ENCODE measurements at regions not wholly inside any gene's neighbourhood (a gene's known extent, or its start where the extent isn't known, plus 50 kb on each side); places are given as distances from the start of the nearest gene placed in this dataset.

DNA sequence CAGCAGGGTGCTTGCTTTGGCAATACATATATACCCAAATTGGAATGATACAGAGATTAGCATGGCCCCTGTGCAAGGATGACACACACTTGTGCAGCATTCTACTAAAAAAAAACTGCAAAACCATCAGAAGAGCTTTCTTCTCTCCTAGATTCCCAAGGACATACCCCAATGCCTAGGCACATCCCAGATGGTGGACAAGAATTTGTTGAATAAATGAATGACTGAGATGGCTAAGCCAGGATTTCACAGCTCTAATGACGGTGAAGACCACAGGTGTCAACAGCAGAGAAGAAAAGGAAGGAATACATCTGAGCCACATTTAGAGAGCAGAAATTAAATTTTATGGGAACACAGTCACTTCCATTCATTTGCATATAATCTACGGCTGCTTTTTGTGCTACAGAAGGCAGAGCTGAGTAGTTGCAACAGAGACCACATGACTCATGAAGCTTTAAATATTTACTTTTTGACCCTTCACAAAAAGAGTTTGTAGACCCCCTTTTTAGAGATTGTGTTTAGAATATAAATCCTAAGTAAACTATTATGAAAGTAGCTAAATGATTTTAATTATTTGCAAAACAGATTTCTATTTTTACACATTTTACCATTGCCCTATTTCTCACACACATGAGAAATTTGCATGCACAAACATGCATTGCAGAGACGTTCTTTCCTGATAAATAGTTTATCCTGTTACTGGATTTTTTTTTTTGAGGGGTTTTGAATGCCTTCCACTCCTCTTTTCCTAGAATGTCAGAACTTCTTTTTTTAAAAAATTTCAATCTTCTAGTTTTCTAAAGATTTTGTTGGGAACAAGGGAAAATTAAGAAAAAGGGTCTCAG is 119.0 kb downstream of the PMAIP1 start:
- TF ChIP-seq KAT7 (CRISPR knock-in tag; IDR thresholded peaks at IDR 0.05; ENCODE audit: borderline replicate concordance) = no peak
- no peak for TF ChIP-seq EGR1 (conservative IDR thresholded peaks at IDR 0.05)
- no peak for TF ChIP-seq CTCF (IDR thresholded peaks at IDR 0.05 in 2 of 3, conservative IDR thresholded peaks at IDR 0.05 in 1 of 3; ENCODE audit: insufficient read depth in 2 of 3, low read depth in 1 of 3, low read length in 3 of 3)
- no peak for TF ChIP-seq BRF1 (IDR thresholded peaks at IDR 0.05; ENCODE audit: borderline replicate concordance, extremely low read depth, insufficient read length)
- TF ChIP-seq HDAC2 (IDR thresholded peaks at IDR 0.05) = no peak
- TF ChIP-seq EP300 (IDR thresholded peaks at IDR 0.05; ENCODE audit: low read length) = no peak
- TF ChIP-seq MAFG (tag; conservative IDR thresholded peaks at IDR 0.05) = no peak
- no peak for TF ChIP-seq JUNB (CRISPR knock-in tag; conservative IDR thresholded peaks at IDR 0.05)

Measured in K562 (cell line).